ENCODE measurements at regions not wholly inside any gene's neighbourhood (a gene's known extent, or its start where the extent isn't known, plus 50 kb on each side); places are given as distances from the start of the nearest gene placed in this dataset.

GRCh38 chr2:240206630-240207029 is 66.2 kb upstream of the OTOS start:
- in situ Hi-C loops (cut with MboI) = no loop called here
- Histone ChIP-seq H3K36me3 (ENCODE audit: low read depth) (no peaks in the 10 kb centered on the region), H3K27ac (no peak overlapping the region), H3K79me2 (ENCODE audit: insufficient read depth) (no peaks in the 10 kb centered on the region), H4K20me1 (ENCODE audit: insufficient read depth) (no peaks in the 10 kb centered on the region), H3K9me3 (ENCODE audit: low read depth) (no peaks in the 10 kb centered on the region), H3K4me1 (ENCODE audit: insufficient read depth) (peaks cover 4% of the 10 kb centered on the region; the same call in 1 of the 2 replicates), H3K27me3 (replicated peaks; ENCODE audit: insufficient read depth) (peaks cover 23% of the 10 kb centered on the region), H3K9ac (no peak overlapping the region), H3K9me2 (ENCODE audit: insufficient read depth) (no peaks in the 10 kb centered on the region), H3F3A (ENCODE audit: insufficient read depth) (peaks cover 12% of the 10 kb centered on the region), H2AFZ (no peak overlapping the region), H3K4me2 (ENCODE audit: unreplicated experiment) (no peak overlapping the region), H3K4me3 (no peak overlapping the region)
- peak; percentile 28 for DNase-seq
- WGBS, 2 experiments (ENCODE audit: low coverage in 1 of 2, low lambda C conversion rate in 2 of 2, missing lambda C conversion rate in 2 of 2) = 82 to 90% methylated on average over 4 of the region's 4 CpGs
- TF ChIP-seq EZH2phosphoT487 (IDR thresholded peaks at IDR 0.05; ENCODE audit: insufficient read depth, low read depth) (no peak), EZH2 (IDR thresholded peaks at IDR 0.05; ENCODE audit: insufficient read depth, poor library complexity, severe bottlenecking) (no peak)

- Histone ChIP-seq H3K4me3 (no peak overlapping the region), H3K9me2 (ENCODE audit: insufficient read depth) (no peaks in the 10 kb centered on the region), H3K9ac (no peak overlapping the region), H2AFZ (no peak overlapping the region), H3K27me3 (replicated peaks; ENCODE audit: insufficient read depth) (peaks cover 12% of the 10 kb centered on the region), H3K4me2 (ENCODE audit: unreplicated experiment) (no peak overlapping the region), H3K4me1 (ENCODE audit: insufficient read depth) (peaks cover 4% of the 10 kb centered on the region; the same call in 1 of the 2 replicates), H3K27ac (no peak overlapping the region), H4K20me1 (ENCODE audit: insufficient read depth) (no peaks in the 10 kb centered on the region), H3K9me3 (ENCODE audit: low read depth) (no peaks in the 10 kb centered on the region), H3K79me2 (ENCODE audit: insufficient read depth) (no peaks in the 10 kb centered on the region), H3F3A (ENCODE audit: insufficient read depth) (peaks cover 12% of the 10 kb centered on the region), H3K36me3 (ENCODE audit: low read depth) (no peaks in the 10 kb centered on the region)
- DNase-seq = no peak
- WGBS, 2 experiments (ENCODE audit: low coverage in 1 of 2, low lambda C conversion rate in 2 of 2, missing lambda C conversion rate in 2 of 2) = 47 to 51% methylated on average over 4 of the region's 4 CpGs
- no peak for TF ChIP-seq EZH2phosphoT487 (IDR thresholded peaks at IDR 0.05; ENCODE audit: insufficient read depth, low read depth)
- no peak for TF ChIP-seq EZH2 (IDR thresholded peaks at IDR 0.05; ENCODE audit: insufficient read depth, poor library complexity, severe bottlenecking)
- in situ Hi-C loops (cut with MboI) = no loop called here
These were observed 67.2 kb upstream of the OTOS start for GRCh38 chr2:240207661-240208060.

- H3K27me3 ChIP-seq (replicated peaks; ENCODE audit: insufficient read depth) = peaks cover 8% of the 10 kb centered on the region
- H3K9ac ChIP-seq = no peak overlapping the region
- 57 to 64% methylated on average over 2 of the region's 2 CpGs for WGBS, 2 experiments (ENCODE audit: low coverage in 1 of 2, low lambda C conversion rate in 2 of 2, missing lambda C conversion rate in 2 of 2)
- no peaks in the 10 kb centered on the region for H4K20me1 ChIP-seq (ENCODE audit: insufficient read depth)
- H3K9me3 ChIP-seq (ENCODE audit: low read depth) = no peaks in the 10 kb centered on the region
- peaks cover 4% of the 10 kb centered on the region; the same call in 1 of the 2 replicates for H3K4me1 ChIP-seq (ENCODE audit: insufficient read depth)
- H3K27ac ChIP-seq = no peak overlapping the region
- TF ChIP-seq EZH2 (IDR thresholded peaks at IDR 0.05; ENCODE audit: insufficient read depth, poor library complexity, severe bottlenecking) = no peak
- no peak for TF ChIP-seq EZH2phosphoT487 (IDR thresholded peaks at IDR 0.05; ENCODE audit: insufficient read depth, low read depth)
- no peaks in the 10 kb centered on the region for H3K36me3 ChIP-seq (ENCODE audit: low read depth)
- no peaks in the 10 kb centered on the region for H3K9me2 ChIP-seq (ENCODE audit: insufficient read depth)
- H2AFZ ChIP-seq = no peak overlapping the region
- H3K4me2 ChIP-seq (ENCODE audit: unreplicated experiment) = no peak overlapping the region
- no peaks in the 10 kb centered on the region for H3K79me2 ChIP-seq (ENCODE audit: insufficient read depth)
- H3K4me3 ChIP-seq = no peak overlapping the region
- DNase-seq = no peak
- H3F3A ChIP-seq (ENCODE audit: insufficient read depth) = peaks cover 12% of the 10 kb centered on the region
- in situ Hi-C loops (cut with MboI) = no loop called here
These were observed 67.6 kb upstream of the OTOS start for GRCh38 chr2:240208096-240208495.

- Histone ChIP-seq H3K27me3 (replicated peaks; ENCODE audit: insufficient read depth) (peaks cover 2% of the 10 kb centered on the region), H3K79me2 (ENCODE audit: insufficient read depth) (no peaks in the 10 kb centered on the region), H3K4me1 (ENCODE audit: insufficient read depth) (peaks cover 4% of the 10 kb centered on the region; the same call in 1 of the 2 replicates), H3K36me3 (ENCODE audit: low read depth) (no peaks in the 10 kb centered on the region), H3K9ac (no peak overlapping the region), H3K4me2 (ENCODE audit: unreplicated experiment) (no peak overlapping the region), H3K9me3 (ENCODE audit: low read depth) (no peaks in the 10 kb centered on the region), H3K9me2 (ENCODE audit: insufficient read depth) (no peaks in the 10 kb centered on the region), H3K4me3 (no peak overlapping the region), H2AFZ (no peak overlapping the region), H3K27ac (no peak overlapping the region), H3F3A (ENCODE audit: insufficient read depth) (peaks cover 12% of the 10 kb centered on the region), H4K20me1 (ENCODE audit: insufficient read depth) (no peaks in the 10 kb centered on the region)
- 62 to 64% methylated on average over 14 of the region's 14 CpGs for WGBS, 2 experiments (ENCODE audit: low coverage in 1 of 2, low lambda C conversion rate in 2 of 2, missing lambda C conversion rate in 2 of 2)
- DNase-seq = no peak
- TF ChIP-seq EZH2 (IDR thresholded peaks at IDR 0.05; ENCODE audit: insufficient read depth, poor library complexity, severe bottlenecking) = no peak
- no peak for TF ChIP-seq EZH2phosphoT487 (IDR thresholded peaks at IDR 0.05; ENCODE audit: insufficient read depth, low read depth)
- in situ Hi-C loops (cut with MboI) = no loop called here
These were observed 68.3 kb upstream of the OTOS start for GRCh38 chr2:240208631-240209211.

All from GM23248 (cell line).